Epithelial cell of proximal tubule (primary cell): ENCODE measurements at regions not wholly inside any gene's neighbourhood (a gene's known extent, or its start where the extent isn't known, plus 50 kb on each side); places are given as distances from the start of the nearest gene placed in this dataset.

ENCODE experiments used
- DNase-seq: peaks from one replicate; pipeline ENCODE4 v3.0.0-alpha.2; 2011; ENCODE audit warnings: low read depth
- H3K4me3 ChIP-seq: 2 replicates; pipeline ENCODE4 v1.5.1; 2011; ENCODE audit warnings: low read depth, mild to moderate bottlenecking, low read length
- CTCF ChIP-seq: conservative IDR thresholded peaks from 2 replicates; pipeline ENCODE4 v1.5.1; 2012; ENCODE audit warnings: low read depth, mild to moderate bottlenecking, low read length

- no peak for DNase-seq
- TF ChIP-seq CTCF, result no peak
- H3K4me3 ChIP-seq, result no peak overlapping the region
Measured at GRCh38 chr11:32280339-32280738, 155.0 kb downstream of the WT1 start.

GRCh38 chr11:32288276-32288675 lies 147.1 kb downstream of the WT1 start:
- TF ChIP-seq CTCF, result peak; percentile 19
- no peak for DNase-seq
- no peak overlapping the region for H3K4me3 ChIP-seq

GRCh38 chr11:32289701-32290100 lies 145.6 kb downstream of the WT1 start:
- TF ChIP-seq CTCF, result no peak
- no peak overlapping the region for H3K4me3 ChIP-seq
- DNase-seq, result no peak

GRCh38 chr11:32290783-32291182 lies 144.6 kb downstream of the WT1 start:
- TF ChIP-seq CTCF, result no peak
- H3K4me3 ChIP-seq, result no peak overlapping the region
- DNase-seq, result no peak

GRCh38 chr11:32297611-32298011 lies 137.7 kb downstream of the WT1 start:
- no peak for DNase-seq
- peak; percentile 28 for TF ChIP-seq CTCF
- no peak overlapping the region for H3K4me3 ChIP-seq

GRCh38 chr11:32302826-32303225 lies 132.5 kb downstream of the WT1 start:
- DNase-seq, result no peak
- TF ChIP-seq CTCF, result no peak
- no peak overlapping the region for H3K4me3 ChIP-seq

- H3K4me3 ChIP-seq, result no peak overlapping the region
- DNase-seq, result no peak
- TF ChIP-seq CTCF, result no peak
Measured at GRCh38 chr11:32304521-32304920, 130.8 kb downstream of the WT1 start.
